Activated CD8-positive, alpha-beta memory T cell treated with anti-CD3 and anti-CD28 coated beads for 48 hours (primary cell): ENCODE measurements at regions not wholly inside any gene's neighbourhood (a gene's known extent, or its start where the extent isn't known, plus 50 kb on each side); places are given as distances from the start of the nearest gene placed in this dataset.
"Not testable (repeated sequence)": the region's sequence is repeated elsewhere in the genome, so short reads cannot be mapped to it uniquely, and the experiment has no call there.

Source experiments
- DNase-seq, 3 experiments: peaks; one replicate each; pipeline ENCODE4 v3.0.0-alpha.2; 2020; ENCODE audit warnings: low read depth in 2 of 3, low spot score in 2 of 3

DNA sequence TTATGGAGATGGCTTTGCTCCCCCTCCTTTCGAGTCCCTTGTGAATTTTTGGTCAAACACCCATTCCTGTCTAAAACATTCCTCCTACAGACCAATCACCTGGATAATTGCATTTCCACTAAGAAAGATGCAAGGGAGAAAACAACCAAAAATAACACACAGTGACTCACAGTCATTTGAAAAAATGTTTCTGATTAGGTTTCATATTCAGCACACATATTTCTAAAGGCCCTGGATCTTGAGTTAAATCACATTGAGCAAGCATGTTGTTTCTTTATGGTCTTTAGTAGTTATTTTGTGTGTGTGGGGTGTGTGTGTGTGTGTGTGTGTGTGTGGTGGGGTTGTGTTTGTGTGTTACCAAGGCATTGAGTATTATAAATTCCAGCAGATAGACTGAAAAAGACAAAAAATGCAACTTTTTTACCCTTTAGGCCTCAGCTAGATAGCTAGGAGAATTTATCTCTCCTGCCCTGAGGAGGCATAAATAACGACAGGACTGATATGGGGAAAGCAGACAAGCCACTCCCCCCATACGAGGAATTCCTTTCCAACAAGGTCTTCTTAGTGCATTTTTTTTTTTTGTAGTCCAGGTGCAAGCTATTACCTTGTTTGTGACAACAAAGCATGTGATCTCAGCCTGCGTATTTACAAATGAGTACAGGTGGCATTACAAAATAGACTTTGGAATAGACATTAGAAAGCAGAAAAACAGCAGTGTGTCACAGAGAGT, 265.4 kb upstream of the ADGRL3 start:
- DNase-seq: no peak

DNA sequence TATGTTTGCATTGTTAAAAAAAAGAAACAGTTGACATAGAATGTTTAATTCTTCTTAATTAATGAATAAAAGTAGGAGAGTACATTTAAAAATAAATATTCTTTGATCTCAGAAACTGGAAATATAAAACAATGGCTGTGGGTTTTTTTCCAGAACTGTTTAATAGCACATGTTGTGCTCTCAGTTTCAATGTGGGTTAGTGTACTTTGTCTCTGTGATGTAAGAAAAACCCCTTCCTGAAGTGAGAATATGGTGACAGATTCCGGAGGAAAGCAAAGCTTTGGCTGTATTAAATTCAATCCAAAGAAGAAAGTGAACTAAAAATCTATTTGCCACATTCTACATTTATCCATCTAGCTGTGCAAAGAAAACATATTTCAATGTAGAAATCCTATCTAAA, 261.9 kb upstream of the ADGRL3 start:
- DNase-seq: no peak

DNA sequence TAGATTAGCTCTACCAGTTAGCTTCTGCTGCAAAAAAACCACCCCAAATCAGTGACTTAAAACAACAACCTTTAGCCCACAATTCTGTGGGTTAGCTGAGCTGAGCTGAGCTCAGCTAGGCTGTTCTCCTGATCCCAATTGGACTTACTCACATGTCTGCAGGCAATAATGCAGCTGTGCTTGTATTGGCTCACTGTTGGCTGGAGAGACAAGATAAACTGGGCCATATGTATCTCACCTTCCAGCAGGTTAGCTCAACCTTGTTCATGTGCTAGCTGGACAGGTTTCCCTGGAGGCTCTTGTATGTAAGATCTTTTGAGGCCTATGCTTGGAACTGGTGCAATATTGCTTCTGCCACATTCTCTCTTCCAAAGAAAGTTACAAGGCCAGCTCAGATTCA, 261.5 kb upstream of the ADGRL3 start:
- no peak for DNase-seq

DNA sequence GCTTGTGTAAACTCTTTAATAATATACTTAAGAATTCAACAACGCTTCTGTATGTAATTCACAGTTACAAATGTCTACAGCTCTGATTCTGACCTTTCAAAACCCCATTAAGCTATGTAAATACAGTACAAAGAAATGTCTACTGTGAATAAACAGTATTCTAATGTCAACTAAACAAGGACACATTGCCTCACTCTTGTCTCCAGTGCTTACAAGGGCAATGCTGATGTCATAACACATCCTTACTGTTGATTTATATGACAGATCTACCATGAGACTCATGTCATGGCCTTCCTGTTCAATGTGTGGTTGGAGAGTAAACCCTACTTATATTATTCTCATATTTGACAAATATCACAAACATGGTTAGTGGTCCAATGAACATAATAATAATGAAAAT, 256.1 kb upstream of the ADGRL3 start:
- no peak for DNase-seq

DNA sequence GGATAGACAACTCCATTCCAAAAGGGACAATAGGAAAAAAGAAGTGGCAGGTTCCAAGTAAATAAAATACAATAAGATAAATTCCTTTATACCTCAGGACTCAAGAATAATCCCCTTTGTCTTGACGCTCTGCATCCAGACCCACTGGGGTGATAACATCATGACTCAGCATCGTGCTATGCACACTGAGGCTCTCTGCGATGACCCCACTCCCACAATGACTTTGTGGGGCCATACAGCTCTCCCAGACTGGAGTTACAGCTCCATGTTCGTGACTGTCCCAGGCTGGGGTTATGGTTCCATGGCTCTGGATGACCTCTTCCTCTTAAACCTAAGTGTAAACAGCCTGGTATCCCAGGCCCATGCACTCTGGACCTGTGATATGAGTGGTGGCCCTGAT, 254.5 kb upstream of the ADGRL3 start:
- DNase-seq: no peak

DNA sequence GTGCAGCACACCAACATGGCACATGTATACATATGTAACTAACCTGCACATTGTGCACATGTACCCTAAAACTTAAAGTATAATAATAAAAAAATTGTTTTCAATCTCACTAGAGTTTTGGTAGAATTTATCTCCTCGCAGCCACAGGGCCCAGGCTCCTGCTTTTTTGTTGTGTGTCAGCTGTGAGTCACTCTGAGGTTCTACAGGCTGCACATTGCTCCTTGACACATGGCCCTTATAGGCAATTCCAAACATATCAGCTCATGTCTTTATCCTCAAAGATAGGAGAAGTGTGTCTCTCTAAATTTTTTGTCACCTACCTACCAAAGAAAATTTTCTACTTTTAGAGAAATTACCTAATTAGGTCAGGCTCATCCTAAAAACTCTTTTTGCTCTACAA, 252.1 kb upstream of the ADGRL3 start:
- no peak for DNase-seq

DNA sequence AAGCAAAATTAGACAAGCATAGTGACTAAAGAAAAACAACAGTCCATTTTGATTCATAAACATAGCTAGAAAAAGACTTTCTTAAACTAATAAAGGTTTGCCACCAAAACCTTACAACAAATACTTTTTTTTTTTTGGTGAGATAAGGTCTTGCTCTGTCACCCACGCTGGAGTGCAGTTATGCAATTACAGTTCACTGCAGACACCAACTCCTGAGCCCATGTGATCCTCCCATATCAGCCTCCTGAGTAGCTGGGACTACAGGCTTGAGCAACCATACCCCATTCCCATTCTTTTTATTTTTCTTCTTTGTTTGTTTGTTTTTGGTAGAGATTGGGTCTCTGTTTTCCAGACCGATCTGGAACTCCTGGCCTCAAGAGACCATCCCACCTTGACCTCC, 247.2 kb upstream of the ADGRL3 start:
- no peak for DNase-seq

DNA sequence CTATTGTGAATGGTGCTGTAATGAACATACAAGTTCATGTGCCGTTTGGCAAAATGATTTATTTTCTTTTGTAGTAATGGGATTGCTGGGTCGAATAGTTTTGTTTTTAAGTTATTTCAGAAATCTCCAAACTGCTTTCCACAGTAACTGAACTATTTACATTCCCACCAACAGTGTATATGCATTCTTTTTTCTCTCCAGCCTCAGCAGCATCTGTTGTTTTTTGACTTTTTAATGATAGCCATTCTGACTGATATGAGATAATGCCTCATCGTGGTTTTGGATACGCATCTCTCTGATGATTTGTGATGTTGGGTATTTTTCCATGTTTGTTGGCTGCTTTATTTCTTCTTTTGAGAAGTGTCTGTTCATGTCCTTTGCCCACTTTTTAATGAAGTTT, 246.3 kb upstream of the ADGRL3 start:
- DNase-seq: no peak

DNA sequence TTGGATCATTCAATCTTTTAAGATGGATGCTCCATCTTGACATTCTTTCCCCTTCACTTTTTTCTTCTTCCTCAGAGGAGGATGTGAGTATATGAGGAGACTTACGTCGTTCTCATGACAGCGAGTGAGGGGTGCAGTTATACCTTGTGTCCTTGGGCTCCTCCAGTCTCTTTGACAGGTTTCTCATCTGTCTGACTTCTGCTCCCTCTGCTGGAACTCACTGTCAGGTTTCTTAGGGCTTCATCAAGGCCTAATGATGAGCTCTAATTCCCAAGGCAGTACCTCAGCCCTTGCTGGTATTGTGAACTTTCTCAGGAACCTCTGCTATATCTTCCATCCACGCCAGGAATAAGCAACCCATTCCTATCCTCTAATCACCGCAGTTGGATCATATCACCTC, 237.8 kb upstream of the ADGRL3 start:
- DNase-seq: no peak

DNA sequence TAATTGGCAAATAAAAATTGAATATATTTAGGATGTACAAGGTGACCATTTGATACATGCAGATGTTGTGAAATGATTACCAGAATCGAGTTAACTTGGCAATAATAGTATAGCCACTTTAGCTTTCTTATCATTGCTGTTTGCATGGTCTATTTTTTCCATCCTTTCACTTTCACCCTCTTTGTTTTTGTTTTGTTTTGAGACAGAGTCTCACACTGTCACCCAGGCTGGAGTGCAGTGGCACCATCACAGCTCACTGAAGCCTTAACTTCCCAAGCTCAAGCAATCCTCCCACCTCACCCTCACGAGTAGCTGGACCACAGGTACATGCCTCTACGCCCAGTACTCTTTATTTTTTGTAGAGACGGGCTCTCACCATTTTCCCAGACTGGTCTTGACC, 218.6 kb upstream of the ADGRL3 start:
- no peak for DNase-seq

DNA sequence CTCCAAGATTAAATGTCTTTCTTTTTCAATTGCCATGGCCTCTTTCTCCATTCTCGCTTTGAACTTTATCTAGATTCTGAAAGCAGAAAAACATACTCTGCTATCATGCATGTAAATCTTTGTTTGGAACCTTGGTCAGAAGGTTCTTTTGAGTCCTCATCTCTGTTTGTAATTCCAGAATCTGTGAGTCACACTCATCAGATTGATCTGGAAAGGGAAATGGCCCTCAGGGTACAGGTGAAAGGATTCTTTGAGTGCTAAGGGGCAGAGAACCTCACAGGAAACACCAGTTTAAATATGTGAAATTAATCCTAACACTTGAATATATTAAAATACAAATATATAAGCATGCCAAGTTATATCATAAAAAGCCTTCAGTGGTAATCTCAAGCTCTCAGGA, 211.0 kb upstream of the ADGRL3 start:
- DNase-seq: no peak

DNA sequence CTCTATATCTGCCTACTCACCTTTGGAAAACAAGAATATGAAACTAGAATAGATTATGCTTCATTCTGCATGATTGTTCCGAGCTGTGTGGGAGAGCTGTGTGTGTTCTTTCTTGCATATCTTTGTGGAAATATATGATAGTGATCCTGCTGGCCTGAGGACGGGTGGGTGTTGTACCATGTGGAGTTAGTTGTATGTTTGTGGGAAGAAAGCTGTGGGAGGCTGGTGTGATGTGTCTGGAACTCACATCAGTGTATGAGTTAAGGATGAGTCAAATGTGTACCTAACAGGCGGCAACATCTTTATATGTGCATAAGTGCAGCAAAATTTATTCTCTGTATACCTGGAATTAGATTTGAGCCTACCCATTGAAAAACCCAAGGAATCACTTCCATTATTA, 208.1 kb upstream of the ADGRL3 start:
- DNase-seq: no peak

DNA sequence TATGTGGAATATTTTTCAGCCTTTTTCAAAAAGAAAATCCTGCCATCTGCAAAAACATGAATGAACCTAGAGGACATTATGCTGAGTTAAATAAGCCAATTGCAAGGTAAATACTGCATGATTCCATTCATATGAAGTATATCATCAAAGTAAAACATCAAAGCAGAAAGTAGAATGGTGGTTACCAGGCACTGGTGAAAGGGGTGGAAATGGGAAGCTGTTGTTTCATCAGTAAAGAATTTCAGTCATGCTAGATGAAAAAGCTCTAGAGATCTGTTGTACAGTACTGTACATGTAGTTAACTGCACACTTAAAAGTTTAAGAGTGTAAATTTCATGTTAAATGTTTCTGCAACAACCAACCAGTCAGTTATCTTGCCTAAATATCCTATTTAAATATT, 196.8 kb upstream of the ADGRL3 start:
- no peak for DNase-seq

DNA sequence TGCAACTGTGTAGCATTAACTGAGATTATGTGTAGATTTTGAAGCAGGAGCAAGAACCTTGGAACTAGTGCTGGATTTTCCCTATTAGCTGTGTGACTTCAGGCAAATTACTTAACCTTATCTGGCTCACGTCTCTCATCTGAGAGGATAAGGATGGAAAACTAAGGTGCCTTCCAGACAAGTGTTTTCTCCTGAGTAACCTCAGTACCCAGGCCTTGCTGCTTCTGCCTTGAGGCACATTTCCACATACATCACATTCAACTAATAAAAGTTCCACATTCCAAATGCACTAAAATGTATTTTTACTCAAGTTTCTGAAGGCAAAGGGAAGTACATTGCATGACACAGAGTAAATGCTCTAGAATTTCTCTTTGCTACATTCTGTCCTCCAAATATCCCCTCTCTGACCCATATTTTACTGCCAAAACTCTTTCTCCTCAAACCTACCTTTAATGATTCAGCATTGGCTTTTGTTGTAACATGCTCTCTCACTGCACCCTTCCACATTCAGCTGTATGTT, 195.4 kb upstream of the ADGRL3 start:
- DNase-seq: no peak

DNA sequence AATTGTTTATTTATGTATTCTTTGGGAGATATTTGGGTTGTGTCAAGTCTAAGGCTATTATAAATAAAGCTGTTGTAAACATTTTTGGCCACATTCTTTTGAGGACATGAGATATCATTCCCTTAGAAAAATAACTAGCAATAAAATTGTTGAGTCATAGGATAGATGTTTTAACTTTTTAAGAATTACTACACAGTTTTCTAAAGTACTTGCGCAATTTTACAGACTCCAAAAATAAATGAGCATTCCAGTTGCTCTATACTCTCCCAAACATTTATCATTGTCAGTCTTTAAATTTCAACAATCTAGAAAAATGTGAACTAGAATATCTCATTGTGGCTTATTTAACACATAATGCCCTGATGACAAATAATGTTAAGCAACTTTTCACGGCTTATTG, 189.1 kb upstream of the ADGRL3 start:
- DNase-seq: no peak

DNA sequence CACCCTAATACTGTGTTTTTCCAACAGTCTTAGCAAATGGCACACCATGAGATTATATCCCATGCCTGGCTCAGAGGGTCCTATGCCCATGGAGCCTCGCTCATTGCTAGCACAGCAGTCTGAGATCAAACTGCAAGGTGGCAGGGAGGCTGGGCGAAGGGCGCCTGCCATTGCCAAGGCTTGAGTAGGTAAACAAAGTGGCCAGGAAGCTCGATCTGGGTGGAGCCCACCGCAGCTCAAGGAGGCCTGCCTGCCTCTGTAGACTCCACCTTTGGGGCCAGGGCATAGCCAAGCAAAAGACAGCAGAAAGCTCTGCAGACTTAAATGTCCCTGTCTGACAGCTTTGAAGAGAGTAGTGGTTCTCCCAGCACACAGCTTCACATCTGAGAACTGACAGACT, 188.2 kb upstream of the ADGRL3 start:
- DNase-seq: not testable (repeated sequence)

DNA sequence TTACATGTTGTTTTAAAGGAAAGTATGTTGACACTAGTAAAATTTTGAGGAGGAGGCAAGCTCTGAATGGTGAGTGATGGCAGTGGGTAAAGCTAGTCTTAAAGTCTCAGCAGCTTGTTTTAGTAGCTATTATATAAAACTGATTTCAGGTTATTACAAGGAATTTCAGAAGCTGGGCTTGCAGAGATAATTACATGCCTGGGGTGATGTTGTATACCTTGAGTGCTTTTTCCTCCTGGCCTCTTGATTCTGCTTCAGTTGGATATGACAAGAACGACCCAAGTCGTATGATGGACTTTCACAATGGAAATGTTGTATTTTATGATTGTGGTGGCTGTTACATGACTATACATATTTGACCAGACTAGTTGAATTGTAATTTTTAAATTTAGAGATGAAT, 175.5 kb upstream of the ADGRL3 start:
- no peak for DNase-seq

DNA sequence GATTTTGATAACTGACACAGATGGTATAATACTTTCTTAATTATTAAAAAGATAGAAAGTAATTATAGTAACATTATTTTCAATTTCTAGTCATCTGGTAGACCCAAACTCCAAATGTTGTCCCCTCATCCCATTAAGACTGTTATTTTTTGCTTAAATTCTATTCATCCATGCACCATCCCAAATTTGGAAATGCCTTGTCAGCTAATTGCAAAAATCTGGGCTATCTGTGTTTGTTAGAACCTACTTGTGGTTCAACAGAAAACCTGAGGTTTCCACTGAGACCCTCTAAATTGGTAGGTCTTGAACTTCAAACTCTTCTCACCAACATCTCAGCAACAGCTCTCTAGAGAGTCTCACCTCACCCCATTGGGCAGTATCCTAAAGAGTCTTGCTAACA, 172.2 kb upstream of the ADGRL3 start:
- DNase-seq: no peak

DNA sequence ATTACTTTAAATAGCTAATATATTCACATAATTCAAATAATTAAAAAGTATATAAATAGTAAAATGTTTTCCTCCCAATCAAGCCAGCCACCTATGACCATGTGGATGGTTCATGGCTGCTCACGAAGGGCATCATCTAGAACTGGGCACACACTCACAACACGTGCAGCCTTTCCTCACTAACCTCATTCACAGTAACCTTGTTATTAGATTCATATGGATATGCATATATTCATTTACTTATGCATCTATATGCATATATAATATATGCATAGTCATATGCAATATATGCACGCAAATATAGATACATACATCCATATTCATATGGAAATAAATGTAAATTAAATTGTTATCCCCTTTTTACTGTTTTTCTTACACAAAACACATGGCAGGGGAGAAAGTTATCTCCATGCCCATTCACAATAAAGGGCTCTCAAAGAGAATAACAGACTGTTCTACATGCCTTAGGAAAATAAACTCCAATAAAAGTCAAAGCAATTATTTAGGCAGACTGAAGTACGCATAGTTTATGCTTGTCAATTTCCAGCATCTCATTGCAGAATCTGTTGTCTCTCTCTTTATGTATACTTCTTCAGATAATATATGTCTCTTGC, 163.9 kb upstream of the ADGRL3 start:
- no peak for DNase-seq

DNA sequence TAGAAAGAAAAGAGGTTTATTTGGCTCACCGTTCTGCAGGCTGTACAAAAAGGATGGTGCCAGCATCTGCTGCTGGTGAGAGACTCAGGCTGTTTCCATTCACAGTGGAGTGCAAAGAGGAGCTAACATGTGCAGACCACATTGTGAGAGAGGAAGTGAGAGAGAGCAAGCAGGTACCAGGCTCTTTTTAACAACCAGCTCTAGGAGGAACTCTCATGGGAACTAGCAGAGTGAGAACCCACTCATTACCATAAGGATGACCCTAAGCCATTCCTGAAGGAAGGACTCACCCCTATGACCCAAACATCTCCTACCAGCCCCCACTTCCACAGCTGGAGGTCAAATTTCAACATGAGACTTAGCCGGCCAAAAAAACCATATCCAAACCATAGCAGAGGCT, 158.6 kb upstream of the ADGRL3 start:
- no peak for DNase-seq

DNA sequence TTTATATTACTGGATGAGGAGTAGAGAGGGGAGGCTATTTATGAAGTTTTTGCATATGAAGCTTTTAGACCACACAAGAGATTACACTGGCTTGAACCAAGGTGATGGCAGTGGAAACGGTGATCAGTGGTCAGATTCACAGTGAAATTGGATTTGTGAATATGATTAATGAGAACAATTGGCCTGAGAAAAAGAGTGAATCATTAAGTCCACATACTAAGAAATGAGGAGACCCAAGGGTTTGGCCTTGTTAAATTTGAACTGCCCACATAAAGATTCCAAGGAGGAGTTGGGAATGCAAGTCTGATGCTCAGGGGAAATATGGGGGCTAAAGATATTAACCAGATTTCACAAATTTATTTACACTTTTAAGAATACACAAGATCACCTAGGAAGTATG, 155.3 kb upstream of the ADGRL3 start:
- no peak for DNase-seq

DNA sequence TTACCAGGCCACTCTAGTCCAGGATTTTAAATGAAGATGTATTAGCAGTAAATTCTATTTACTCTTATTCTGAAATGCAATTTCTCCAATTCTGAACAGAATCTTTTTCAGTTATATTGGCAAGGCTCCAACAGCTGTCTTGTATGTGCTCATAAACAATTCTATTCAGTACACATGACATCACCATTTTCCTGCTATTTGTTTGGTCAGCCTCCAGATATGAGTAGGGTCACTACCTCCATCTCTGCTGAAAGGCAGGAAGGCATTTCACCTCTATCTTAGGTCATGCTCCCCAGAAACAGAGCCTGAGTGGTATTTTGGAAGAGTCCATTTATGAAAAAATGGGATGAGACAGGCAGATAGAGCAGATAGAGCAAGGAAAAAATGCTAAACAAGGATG, 151.1 kb upstream of the ADGRL3 start:
- no peak for DNase-seq

DNA sequence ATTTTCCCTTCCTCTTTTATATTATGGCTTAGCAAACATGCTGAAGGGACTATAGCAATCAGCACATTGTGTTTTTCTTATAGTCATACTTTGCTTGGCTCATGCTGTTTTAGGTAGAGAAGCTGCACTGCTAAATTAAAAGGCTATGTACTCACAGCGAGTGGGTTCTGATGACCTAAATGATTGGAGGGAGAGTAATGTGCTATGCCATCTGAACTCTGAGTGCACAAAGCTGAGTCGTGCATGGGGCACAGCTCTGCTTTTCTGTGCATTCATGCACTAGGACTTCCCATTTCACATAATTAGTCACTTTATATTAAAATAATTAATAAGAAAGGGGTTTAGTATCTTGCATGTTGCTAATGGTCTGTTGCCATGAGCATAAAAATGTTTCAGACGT, 132.7 kb upstream of the ADGRL3 start:
- no peak for DNase-seq
